GM12878 (cell line): ENCODE measurements at regions not wholly inside any gene's neighbourhood (a gene's known extent, or its start where the extent isn't known, plus 50 kb on each side); places are given as distances from the start of the nearest gene placed in this dataset.

Source experiments
- ATAC-seq: fragments of 200-7000 bp; cut with Tn5 transposase; 3 replicates; pipeline ENCODE4 v1.9.1; 2020; ENCODE audit warnings: mild to moderate bottlenecking, moderate library complexity
- BruUV-seq: library from RNA; stranded (reverse); fragments of 400-500 nt; replicated peaks from 2 replicates; lab custom pipeline; 2021; lab: Mats Ljungman, UMichigan
- CTCF ChIA-PET: fragments of 300-600 bp; sonication (Branson Sonifier 250); formaldehyde crosslinking; extraction: SDS; loops from one replicate; lab custom pipeline; 2021; ENCODE audit warnings: inconsistent platforms; lab: Yijun Ruan, JAX
- POLR2A ChIA-PET: fragments of 350-600 bp; formaldehyde crosslinking; extraction: SDS; loops from one replicate; lab custom pipeline; 2021; ENCODE audit warnings: inconsistent platforms; lab: Charles Lee
- RAD21 ChIA-PET: fragments of 300-600 bp; sonication (Branson Sonifier 250); formaldehyde crosslinking; loops from one replicate; lab custom pipeline; 2023; ENCODE audit warnings: antibody characterized with exemption; ENCODE audit not compliant: unreplicated experiment; lab: Charles Lee
- SMC1A ChIA-PET: fragments of 300-600 bp; sonication (Branson Sonifier 250); formaldehyde crosslinking; loops from one replicate; lab custom pipeline; 2023; ENCODE audit not compliant: unreplicated experiment, uncharacterized antibody; lab: Charles Lee
- DNase-seq: peaks from one replicate; pipeline ENCODE4 v3.0.0-alpha.2; 2011; ENCODE audit warnings: low read depth, low spot score
- FAIRE-seq: peaks from 3 replicates; lab custom pipeline; 2011; peaks lifted over from hg19 to GRCh38; lab: Jason Lieb, UNC
- H2AFZ ChIP-seq: 2 replicates; pipeline ENCODE4 v1.6.0; 2011; ENCODE audit warnings: low read depth, low read length, control low read depth; ENCODE audit not compliant: control insufficient read depth
- H3K27ac ChIP-seq: 2 replicates; pipeline ENCODE4 v1.5.1; 2011; ENCODE audit warnings: control low read depth; ENCODE audit not compliant: control insufficient read depth, insufficient read depth
- H3K27me3 ChIP-seq, 2 experiments: replicated peaks in 1 of 2; 2 replicates each; pipeline versions ENCODE4 v1.6.0 to v1.6.1; 2011; ENCODE audit warnings: low read length in 1 of 2; ENCODE audit not compliant: control insufficient read depth in 2 of 2, insufficient read depth in 2 of 2
- H3K36me3 ChIP-seq, 2 experiments: 2 replicates each; pipeline ENCODE4 v1.5.1; 2011; ENCODE audit warnings: low read length in 1 of 2; ENCODE audit not compliant: control insufficient read depth in 2 of 2, insufficient read depth in 2 of 2
- H3K4me1 ChIP-seq: 2 replicates; pipeline ENCODE4 v1.6.1; 2011; ENCODE audit warnings: mild to moderate bottlenecking, low read length, moderate library complexity, mixed read lengths; ENCODE audit not compliant: control insufficient read depth, insufficient read depth
- H3K4me2 ChIP-seq: 2 replicates; pipeline ENCODE4 v1.6.0; 2011; ENCODE audit warnings: control low read depth; ENCODE audit not compliant: control insufficient read depth, insufficient read depth
- H3K4me3 ChIP-seq: fragments of 200-600 bp; sonication (generic); 2 replicates; pipeline ENCODE4 v1.5.1; 2016
- H3K79me2 ChIP-seq: 2 replicates; pipeline ENCODE4 v1.6.0; 2011; ENCODE audit warnings: low read length; ENCODE audit not compliant: control insufficient read depth, insufficient read depth
- H3K9ac ChIP-seq: 2 replicates; pipeline ENCODE4 v1.8.0; 2011; ENCODE audit warnings: low read length, control low read depth, mixed read lengths; ENCODE audit not compliant: control insufficient read depth, insufficient read depth
- H3K9me3 ChIP-seq: replicated peaks from 3 replicates; pipeline ENCODE4 v1.5.1; 2011; ENCODE audit warnings: mild to moderate bottlenecking, low read length; ENCODE audit not compliant: control insufficient read depth, insufficient read depth
- H4K20me1 ChIP-seq: 2 replicates; pipeline ENCODE4 v1.6.0; 2011; ENCODE audit not compliant: control insufficient read depth, insufficient read depth
- ELK1 ChIP-seq: IDR thresholded peaks from 2 replicates; pipeline ENCODE4 v1.6.1; 2012; ENCODE audit warnings: low read depth, low read length, improper control_type of control experiment
- MYC ChIP-seq: IDR thresholded peaks from 2 replicates; pipeline ENCODE4 v1.6.1; 2011; ENCODE audit warnings: mild to moderate bottlenecking, low read length, moderate library complexity, inconsistent platforms; ENCODE audit not compliant: insufficient read depth, insufficient replicate concordance, insufficient read length, severe bottlenecking
- NBN ChIP-seq: fragments of 450-650 bp; IDR thresholded peaks from 2 replicates; pipeline ENCODE4 v1.6.1; 2016
- NFYB ChIP-seq: IDR thresholded peaks from 2 replicates; pipeline ENCODE4 v1.6.1; 2011; ENCODE audit warnings: low read depth, mild to moderate bottlenecking, low read length, improper control_type of control experiment, moderate library complexity; ENCODE audit not compliant: insufficient read depth
- PKNOX1 ChIP-seq: fragments of 450-650 bp; IDR thresholded peaks from 2 replicates; pipeline ENCODE4 v1.6.1; 2016; ENCODE audit warnings: mild to moderate bottlenecking
- POLR2AphosphoS5 ChIP-seq: IDR thresholded peaks from 2 replicates; pipeline ENCODE4 v1.6.1; 2011; ENCODE audit warnings: mild to moderate bottlenecking, low read length, inconsistent platforms
- SMAD1 ChIP-seq: fragments of 450-650 bp; IDR thresholded peaks from 2 replicates; pipeline ENCODE4 v1.6.1; 2018; ENCODE audit warnings: mild to moderate bottlenecking, low read depth; ENCODE audit not compliant: partially characterized antibody
- USF1 ChIP-seq: IDR thresholded peaks from 2 replicates; pipeline ENCODE4 v1.6.1; 2011; ENCODE audit warnings: borderline replicate concordance, low read depth, mild to moderate bottlenecking, moderate library complexity, mixed read lengths, low read length; ENCODE audit not compliant: insufficient read depth; ENCODE audit errors: extremely low read length
- ZBTB33 ChIP-seq: fragments of 450-650 bp; IDR thresholded peaks from 2 replicates; pipeline ENCODE4 v1.6.1; 2017; ENCODE audit warnings: mild to moderate bottlenecking
- ZNF622 ChIP-seq: fragments of 450-650 bp; IDR thresholded peaks from 2 replicates; pipeline ENCODE4 v1.6.1; 2017; ENCODE audit warnings: mild to moderate bottlenecking, inconsistent platforms
- WGBS: methylation state at CpG from one replicate; pipeline ENCODE4 v1.1.6; 2016; ENCODE audit warnings: low lambda C conversion rate; ENCODE audit not compliant: insufficient replicate concordance, insufficient coverage; ENCODE audit errors: missing lambda C conversion rate; 5-methylcytosine and 5-hydroxymethylcytosine counted together
- in situ Hi-C: fragments of 300-500 bp; cut with MboI; formaldehyde crosslinking; loops from 9 replicates; pipeline ENCODE4 v1.14.3; 2018; ENCODE audit warnings: mixed read lengths
- intact Hi-C: fragments of 100-400 bp; cut with micrococcal nuclease; formaldehyde crosslinking; loops from one replicate; pipeline ENCODE4 v1.14.2; 2022; ENCODE audit not compliant: unreplicated experiment

- no peak for TF ChIP-seq ELK1
- no peak for TF ChIP-seq ZNF622
- no peak for TF ChIP-seq NFYB
Observed at GRCh38 chr15:97683831-97684230, 276.7 kb upstream of the ARRDC4 start (continued).

GRCh38 chr15:97684249-97684648 lies 276.3 kb upstream of the ARRDC4 start:
- no TSS peak for BruUV-seq
- Histone ChIP-seq H3K36me3 (no peaks in the 10 kb centered on the region), H3K27me3 (no peaks in the 10 kb centered on the region), H3K4me1 (no peaks in the 10 kb centered on the region), H3K4me3 (no peak overlapping the region), H3K27ac (no peak overlapping the region), H3K4me2 (no peak overlapping the region), H3K9ac (no peak overlapping the region)
- in situ Hi-C loops: no loop called here
- CTCF ChIA-PET: no interaction called here
- 1% methylated on average over 6 of the region's 6 CpGs for WGBS
- no peak for DNase-seq
- POLR2A ChIA-PET: no interaction called here
- RAD21 ChIA-PET: no interaction called here
- TF ChIP-seq SMAD1 (no peak), NBN (no peak), ZBTB33 (no peak), USF1 (no peak), PKNOX1 (no peak), MYC (no peak), POLR2AphosphoS5 (no peak)
- TF ChIP-seq, all 136 proteins: peak for 0
- no peak for FAIRE-seq
- H3K9me3 ChIP-seq: no peaks in the 10 kb centered on the region
- SMC1A ChIA-PET: no interaction called here
- no peaks in the 10 kb centered on the region for H4K20me1 ChIP-seq
- no peaks in the 10 kb centered on the region for H3K79me2 ChIP-seq
- intact Hi-C loops: no loop called here
- no peak for ATAC-seq
- H2AFZ ChIP-seq: no peak overlapping the region
